Esophagus mucosa (tissue), 1 donor: ENCODE measurements at regions not wholly inside any gene's neighbourhood (a gene's known extent, or its start where the extent isn't known, plus 50 kb on each side); places are given as distances from the start of the nearest gene placed in this dataset.
A peak's percentile ranks its signal among the peaks of the same experiment; 100 is the strongest.

Source experiments
- ATAC-seq: fragments of 200-7000 bp; cut with Tn5 transposase; one replicate; pipeline ENCODE4 v1.9.1; 2020
- donor health status: DM: yes; HTN: yes; CAD: no.

- no peak for ATAC-seq
Observed at GRCh38 chr3:72150634-72151412, 365.9 kb upstream of the PROK2 start.

GRCh38 chr3:72149645-72150300, 364.8 kb upstream of the PROK2 start:
- no peak for ATAC-seq

DNA sequence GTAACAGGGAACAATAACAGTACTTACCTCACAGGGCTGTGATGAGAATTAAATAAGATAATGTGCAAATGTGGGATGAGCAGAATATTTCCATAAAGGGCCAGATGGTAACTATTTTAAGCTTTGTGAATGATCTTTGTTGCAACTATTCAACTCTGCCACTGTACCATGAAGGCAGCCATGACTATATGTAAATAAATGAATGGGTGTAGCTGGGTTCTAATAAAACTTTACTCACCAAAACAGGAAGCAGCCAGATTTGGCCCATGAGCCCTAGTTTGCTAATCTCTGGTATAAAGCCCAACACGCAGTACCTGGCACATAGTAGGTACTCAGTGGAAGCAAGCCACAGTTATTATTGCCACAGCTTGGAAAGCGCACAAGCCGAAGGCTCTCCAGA, 362.7 kb upstream of the PROK2 start:
- peak; percentile 31 for ATAC-seq

DNA sequence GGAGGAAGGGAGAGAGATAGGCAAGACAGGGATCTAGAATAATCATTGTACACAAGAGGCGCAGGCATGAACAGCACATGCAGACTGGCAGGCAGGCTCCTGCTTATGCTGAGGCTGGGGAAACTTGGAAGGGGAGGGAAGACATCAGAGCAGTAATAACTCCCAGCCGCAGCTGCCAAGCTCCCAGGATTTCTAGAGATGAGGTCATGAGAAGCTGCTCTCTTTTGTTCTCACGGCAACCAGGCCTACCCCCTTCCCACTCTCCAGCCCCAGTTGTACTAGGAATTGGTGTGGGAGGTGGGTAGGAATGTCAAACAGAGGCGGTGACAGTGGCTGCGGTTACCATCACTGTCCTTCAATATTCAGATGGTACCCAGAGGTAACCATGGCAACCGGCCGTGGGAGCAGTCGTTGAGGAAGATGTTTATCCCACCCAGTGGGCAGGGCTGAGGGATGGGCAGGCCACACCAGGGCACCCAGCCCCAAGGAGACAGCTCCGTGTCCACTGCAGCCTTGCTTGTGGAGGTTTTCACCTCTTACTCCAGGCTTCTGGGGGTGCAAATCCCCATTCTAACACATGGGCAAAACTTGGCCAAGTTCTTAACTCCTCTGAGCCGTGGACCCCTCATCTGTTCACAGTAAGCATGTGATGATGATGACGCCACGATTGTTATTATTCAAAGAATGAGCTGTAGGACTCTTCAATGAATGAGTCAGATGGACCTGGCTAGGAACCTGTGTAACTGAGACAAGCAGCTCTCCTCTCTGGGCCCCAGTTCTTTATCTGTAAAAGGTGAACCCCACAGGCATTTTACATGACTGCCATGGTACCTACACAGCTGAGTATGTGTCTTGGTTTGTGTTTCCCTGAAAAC, 360.8 kb upstream of the PROK2 start:
- no peak for ATAC-seq

DNA sequence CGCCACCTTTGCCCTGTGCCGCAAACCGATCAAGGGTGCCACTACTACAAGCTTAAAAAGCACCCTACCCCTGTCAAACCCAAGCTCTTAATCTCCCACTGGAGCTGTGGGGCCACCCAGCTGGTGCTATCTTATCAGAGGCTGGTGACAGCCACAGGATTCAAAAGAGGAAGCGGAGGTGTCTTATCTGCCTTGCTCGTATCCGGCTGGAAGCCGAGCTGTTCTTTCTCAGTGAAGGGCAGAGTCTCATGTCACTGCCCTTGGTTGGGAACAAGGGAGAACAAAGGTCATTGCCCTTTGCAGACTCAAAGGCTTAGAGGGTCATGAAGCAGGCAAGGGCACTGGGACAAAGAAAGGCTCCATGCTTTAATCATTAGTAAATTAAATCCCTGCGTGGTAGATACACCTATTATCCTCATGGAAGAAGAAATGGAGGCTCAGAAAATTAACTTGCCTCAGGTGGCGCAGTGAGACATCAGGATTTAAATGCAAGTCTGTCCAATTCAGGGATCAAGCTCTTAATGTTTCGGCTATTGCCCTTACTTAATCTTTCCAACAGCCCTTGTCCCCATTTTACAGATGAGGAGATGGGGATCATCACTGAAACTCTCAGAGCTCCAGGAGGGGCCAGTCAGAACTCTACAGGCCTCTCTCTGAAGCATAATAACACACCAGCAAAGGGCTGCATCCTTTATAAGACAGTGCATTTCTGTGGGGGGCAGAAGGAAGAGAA, 360.0 kb upstream of the PROK2 start:
- ATAC-seq = no peak

DNA sequence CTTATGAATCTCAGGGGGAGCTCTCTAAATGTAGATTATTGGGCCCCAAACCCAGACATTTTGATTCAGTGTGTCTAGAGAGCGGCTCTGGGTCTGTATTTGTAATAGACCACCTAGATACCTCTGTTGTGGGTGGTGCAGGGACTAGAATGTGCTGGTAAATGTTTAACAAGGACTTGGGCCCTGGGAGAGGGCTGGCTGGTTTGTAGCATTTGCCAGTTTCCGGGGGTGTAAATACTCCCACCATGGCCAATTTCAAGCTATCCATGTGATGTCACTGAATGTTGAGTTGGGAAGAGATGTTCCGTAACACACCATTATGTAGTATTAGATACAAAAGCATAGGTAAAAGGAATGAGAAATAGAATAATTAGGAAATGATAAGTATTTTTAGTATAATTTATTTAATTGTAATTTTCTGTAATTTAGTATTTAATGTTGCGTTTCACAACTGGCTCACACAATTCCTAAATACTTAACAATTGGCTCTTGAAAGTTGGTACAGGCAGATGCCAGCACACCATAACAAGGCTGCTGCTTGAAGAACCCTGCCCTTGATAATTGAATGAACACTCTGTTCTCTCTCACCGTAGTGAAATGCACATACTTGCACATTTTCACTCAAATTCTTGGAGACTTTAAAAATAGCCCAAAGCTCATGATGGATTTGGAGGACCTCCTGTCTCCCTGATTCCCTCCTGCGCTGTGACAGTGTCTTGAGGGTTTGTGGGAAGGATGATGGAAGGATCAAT, 359.2 kb upstream of the PROK2 start:
- ATAC-seq = no peak

- no peak for ATAC-seq
Observed at GRCh38 chr3:72143322-72143721, 358.4 kb upstream of the PROK2 start.

DNA sequence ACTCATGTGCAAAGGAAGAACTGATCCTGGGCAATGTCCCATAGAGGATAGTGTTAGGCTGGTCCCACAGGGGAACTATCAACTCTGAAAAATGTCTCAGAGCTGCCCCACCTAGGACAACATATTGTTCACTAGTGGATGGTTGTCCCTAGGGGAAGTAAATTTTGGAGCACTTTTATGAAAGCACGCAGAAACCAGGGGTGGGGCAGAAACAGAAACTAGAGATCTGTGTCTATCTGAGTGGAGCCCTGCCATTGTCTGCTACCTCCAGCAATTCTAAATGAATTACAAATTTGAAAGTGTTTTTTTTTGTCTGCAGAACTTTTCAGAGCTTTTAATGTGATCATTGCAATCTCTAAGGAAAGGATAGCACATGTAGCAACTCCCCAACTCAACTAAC, 357.1 kb upstream of the PROK2 start:
- no peak for ATAC-seq

DNA sequence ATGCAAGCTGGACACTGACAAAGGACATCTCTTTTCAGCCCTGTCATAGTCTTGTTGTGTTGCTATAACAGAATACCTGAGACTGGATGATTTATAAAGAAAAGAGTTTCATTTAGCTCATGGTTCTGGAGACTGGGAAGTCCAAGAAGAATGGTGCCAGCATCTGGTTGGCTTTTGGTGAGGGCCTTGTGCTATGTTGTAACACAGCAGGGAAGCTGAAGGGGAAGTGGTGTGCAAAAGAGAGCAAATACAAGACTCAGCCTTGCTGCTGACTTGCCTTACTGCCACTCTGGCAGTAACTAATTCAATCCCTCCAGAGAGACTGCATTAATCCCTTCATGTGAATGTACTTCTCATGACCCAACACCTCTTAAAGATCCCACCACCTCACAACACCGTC, 356.3 kb upstream of the PROK2 start:
- ATAC-seq = no peak

DNA sequence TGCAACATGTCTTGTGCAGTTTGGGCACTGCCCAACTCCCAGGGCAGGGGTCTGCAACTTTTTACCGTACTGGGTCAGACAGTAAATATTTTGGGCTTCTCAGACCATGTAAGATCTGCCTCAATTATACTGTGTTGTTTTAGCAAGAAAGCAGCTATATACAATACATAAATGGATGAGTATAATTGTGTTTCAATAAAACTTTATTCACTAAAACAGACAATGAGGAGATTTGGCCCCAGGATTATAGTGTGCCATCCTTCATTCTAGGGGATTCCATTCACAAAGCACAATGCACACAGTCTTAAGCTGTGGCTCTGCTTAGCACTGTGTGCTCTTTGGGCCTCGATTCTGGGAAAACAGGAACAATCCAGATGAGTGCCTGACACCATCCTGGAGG, 354.4 kb upstream of the PROK2 start:
- no peak for ATAC-seq

DNA sequence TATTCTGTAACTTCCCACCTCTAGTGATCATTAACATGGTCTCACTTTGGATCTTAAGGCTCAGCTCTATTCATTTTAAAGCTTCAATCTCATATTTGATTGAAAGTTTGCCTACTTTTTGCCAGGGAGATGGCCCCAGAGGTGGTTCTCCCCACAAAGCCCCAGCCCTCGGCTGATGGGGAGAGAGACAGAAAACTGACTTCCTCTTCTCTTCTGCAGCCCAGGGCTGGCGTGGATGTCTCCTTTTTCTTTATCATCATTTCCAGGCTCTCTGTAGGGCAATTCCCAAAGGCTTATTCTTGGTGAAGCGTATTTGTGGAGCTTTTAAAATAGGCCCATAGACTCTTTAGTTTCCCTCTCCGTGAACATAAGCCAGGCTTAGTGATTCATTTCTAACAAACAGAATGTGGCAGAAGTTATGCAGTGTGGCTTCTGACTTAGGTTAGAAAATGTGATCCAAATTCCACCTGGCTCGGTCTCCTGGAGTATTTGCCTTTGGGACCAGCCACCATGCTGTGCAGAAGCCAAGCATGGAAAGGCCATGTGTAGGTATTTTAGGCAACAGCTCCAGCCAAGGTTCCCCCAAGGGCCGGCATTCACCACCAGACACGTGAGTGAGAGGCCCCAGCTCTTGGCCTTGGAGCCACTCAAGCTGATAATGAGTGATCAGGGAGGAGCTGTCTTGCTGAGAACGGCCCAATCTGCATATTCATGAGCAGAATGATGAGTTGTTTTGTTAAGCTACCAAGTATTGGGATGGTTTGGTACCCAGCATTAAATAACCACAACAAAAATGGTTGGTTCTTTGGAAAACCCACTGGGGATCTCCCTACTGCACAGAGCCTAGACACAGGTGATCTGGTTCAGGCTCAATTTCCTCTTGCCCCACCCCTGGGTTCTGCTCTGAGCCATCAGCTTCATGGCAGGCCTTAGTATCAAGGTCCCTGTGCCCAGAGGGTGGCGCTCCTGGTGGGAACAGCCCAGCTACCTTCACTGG, 353.2 kb upstream of the PROK2 start:
- ATAC-seq = no peak

GRCh38 chr3:72135636-72136035, 350.7 kb upstream of the PROK2 start:
- ATAC-seq = no peak

DNA sequence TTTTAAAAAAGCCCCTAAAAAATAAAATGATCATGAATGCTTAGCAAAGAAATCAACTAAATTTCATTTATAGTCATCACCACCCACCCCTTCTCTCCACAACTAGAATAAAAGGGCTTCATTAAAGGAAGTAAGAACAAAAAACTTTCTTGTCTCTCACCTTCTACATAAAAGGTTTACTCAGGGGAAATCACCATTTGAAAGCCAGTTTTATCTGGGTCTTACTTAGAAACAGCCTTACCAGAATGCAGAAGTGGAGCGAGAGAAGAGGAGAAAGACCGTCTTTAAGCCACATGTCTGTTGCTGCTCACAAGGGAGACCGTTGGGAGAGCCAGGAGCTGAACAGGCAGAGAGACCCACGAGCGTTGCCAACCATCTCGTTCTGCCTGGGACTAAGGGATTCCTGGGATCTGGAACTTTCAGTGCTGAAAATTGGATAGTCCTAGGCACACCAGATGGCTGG, 350.1 kb upstream of the PROK2 start:
- no peak for ATAC-seq

DNA sequence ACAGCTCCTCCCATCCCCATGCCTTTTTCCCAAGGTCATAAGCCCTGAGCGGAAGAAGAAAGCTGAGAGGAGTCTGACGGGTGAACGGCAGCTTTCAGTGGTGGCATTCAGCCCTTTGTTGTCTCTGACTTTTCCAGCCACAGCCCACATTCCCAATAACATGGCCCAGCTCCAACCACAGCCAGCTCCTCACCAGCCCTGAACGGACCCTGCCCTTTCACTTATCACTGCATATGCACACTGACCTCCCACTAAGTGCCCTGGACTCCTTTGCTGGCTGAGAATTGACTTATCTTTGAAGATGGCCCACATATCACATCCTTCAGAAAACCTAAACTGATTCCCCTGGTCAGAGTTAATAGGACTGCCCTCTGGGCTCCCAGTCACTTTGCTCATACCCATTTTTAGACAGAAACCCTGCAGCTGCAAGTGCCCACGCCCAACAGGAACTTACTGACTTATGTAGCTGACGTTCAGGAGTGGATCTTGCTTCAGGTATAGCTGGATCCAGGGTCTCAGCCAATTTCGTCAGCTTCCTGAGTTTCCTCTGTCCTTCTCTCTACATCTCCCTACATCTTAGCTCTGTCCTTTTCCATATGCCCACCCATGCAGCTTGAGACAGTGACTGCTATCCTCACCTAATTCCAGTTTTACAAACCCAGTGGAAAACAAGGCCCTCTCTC, 348.5 kb upstream of the PROK2 start:
- no peak for ATAC-seq

DNA sequence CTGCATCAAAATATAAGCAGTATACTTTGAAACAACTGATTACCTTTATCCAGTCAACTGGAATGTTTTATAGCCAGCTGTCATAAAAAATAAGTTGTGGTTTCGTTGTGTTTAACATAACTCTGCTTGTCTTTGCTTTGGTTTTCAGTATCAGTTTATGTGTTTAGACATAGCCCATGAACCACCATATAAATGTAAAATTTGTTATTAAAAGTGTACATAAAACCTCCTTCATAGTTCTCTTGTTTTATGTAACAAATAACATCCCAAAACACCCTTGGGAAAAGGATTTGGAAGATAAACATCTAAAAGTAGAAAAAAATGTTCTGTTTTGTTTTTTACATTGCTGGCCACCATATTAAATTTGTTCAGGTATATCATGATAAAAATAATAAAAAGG, 347.0 kb upstream of the PROK2 start:
- ATAC-seq = no peak

- no peak for ATAC-seq
Observed at GRCh38 chr3:72130565-72130964, 345.6 kb upstream of the PROK2 start.

- no peak for ATAC-seq
Observed at GRCh38 chr3:72129501-72130094, 344.6 kb upstream of the PROK2 start.

GRCh38 chr3:72128921-72129320, 344.0 kb upstream of the PROK2 start:
- no peak for ATAC-seq

DNA sequence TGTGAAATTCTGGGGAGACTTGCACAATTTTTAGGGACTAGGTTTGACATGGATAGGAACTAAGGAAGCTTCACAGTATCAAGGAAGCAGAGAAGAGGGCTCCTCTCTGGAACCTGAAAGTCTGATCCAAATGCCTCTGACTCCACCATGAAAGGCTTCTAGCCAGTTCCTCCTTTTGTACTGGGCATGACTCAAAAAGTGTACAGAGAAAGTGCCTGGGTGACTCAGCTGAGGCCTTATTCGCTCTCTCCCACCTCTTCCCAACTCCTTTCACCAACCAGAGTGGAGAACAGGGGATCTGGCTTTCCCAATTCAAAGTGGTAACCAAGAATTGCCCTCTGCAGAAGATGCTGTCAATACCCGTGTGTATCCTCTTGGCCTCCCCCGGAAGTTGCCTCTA, 342.9 kb upstream of the PROK2 start:
- ATAC-seq = peak; percentile 71

DNA sequence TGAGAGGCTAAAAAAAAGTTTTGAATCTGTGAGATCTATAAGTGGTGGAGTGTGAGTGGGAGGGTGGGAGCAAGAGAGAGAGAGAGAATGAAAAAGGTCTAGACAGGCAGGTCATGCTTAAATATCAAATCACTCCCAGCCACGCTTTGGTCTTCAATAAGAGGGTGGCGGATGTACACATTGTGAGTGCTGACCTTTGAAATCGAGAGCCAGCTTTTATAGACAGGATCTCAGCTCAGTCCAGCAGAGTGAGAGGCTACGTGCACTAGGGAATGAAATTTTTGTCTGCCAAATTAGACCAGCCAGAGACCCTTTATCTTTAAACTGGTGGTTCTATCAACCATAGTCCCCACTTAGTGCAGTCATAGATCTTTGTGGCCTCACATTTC, 342.3 kb upstream of the PROK2 start:
- ATAC-seq = no peak
